Mesendoderm (in vitro differentiated cells): ENCODE measurements at regions not wholly inside any gene's neighbourhood (a gene's known extent, or its start where the extent isn't known, plus 50 kb on each side); places are given as distances from the start of the nearest gene placed in this dataset.

Experiments used
- DNase-seq: peaks from one replicate; pipeline ENCODE4 v3.0.0; 2013
- H2AK5ac ChIP-seq: 2 replicates; pipeline ENCODE4 v1.6.1; 2013; ENCODE audit warnings: low read length, inconsistent platforms
- H2BK120ac ChIP-seq: 2 replicates; pipeline ENCODE4 v1.6.1; 2013; ENCODE audit warnings: low read depth, mild to moderate bottlenecking, low read length, moderate library complexity, mixed read lengths
- H2BK15ac ChIP-seq: replicated peaks from 2 replicates; pipeline ENCODE4 v1.6.1; 2013; ENCODE audit warnings: low read depth, mild to moderate bottlenecking, moderate library complexity
- H2BK5ac ChIP-seq: 2 replicates; pipeline ENCODE4 v1.6.1; 2013; ENCODE audit warnings: low read length, inconsistent platforms
- H3K18ac ChIP-seq: 2 replicates; pipeline ENCODE4 v1.6.1; 2013; ENCODE audit warnings: mild to moderate bottlenecking, low read length, mixed read lengths
- H3K23ac ChIP-seq: one replicate; pipeline ENCODE4 v1.6.1; 2013; ENCODE audit warnings: low read length
- H3K27ac ChIP-seq: 2 replicates; pipeline ENCODE4 v1.5.1; 2013; ENCODE audit warnings: low read depth, mild to moderate bottlenecking, inconsistent platforms, low read length, moderate library complexity
- H3K27me3 ChIP-seq: 2 replicates; pipeline ENCODE4 v1.6.1; 2013; ENCODE audit warnings: low read length, control low read depth, mild to moderate bottlenecking, inconsistent platforms; ENCODE audit not compliant: insufficient read depth, poor library complexity
- H3K36me3 ChIP-seq: 2 replicates; pipeline ENCODE4 v1.6.1; 2013; ENCODE audit warnings: low read length, inconsistent platforms; ENCODE audit not compliant: control insufficient read depth, insufficient read depth
- H3K4ac ChIP-seq: one replicate; pipeline ENCODE4 v1.6.1; 2013; ENCODE audit warnings: low read depth, mild to moderate bottlenecking, low read length, moderate library complexity
- H3K4me1 ChIP-seq: 2 replicates; pipeline ENCODE4 v1.6.1; 2013; ENCODE audit warnings: low read depth, low read length, inconsistent platforms; ENCODE audit not compliant: control insufficient read depth
- H3K4me2 ChIP-seq: 2 replicates; pipeline ENCODE4 v1.6.1; 2013; ENCODE audit warnings: low read length
- H3K4me3 ChIP-seq: 2 replicates; pipeline ENCODE4 v1.5.1; 2013; ENCODE audit warnings: mild to moderate bottlenecking, low read length
- H3K56ac ChIP-seq: one replicate; pipeline ENCODE4 v1.6.1; 2013; ENCODE audit warnings: low read length
- H3K79me1 ChIP-seq: 2 replicates; pipeline ENCODE4 v1.6.1; 2013; ENCODE audit warnings: low read length, inconsistent platforms
- H3K79me2 ChIP-seq: 2 replicates; pipeline ENCODE4 v1.6.1; 2013; ENCODE audit warnings: mild to moderate bottlenecking, low read length; ENCODE audit not compliant: control insufficient read depth, insufficient read depth
- H3K9ac ChIP-seq: 2 replicates; pipeline ENCODE4 v1.6.1; 2013; ENCODE audit warnings: low read length, inconsistent platforms
- H4K5ac ChIP-seq: one replicate; pipeline ENCODE4 v1.6.1; 2013; ENCODE audit warnings: low read length
- H4K8ac ChIP-seq: one replicate; pipeline ENCODE4 v1.6.1; 2013; ENCODE audit warnings: low read depth, mild to moderate bottlenecking, control low read depth, low read length, moderate library complexity
- WGBS: extraction: QIAGEN DNeasy Blood & Tissue Kit; methylation state at CpG from one replicate; pipeline ENCODE4 v1.1.7; 2013; ENCODE audit warnings: low lambda C conversion rate, missing lambda C conversion rate; ENCODE audit not compliant: insufficient coverage; ENCODE audit errors: extremely low coverage; 5-methylcytosine and 5-hydroxymethylcytosine counted together

- Histone ChIP-seq H3K27me3 (no peaks in the 10 kb centered on the region), H2AK5ac (no peak overlapping the region), H3K4ac (no peak overlapping the region), H3K9ac (no peak overlapping the region), H3K79me2 (no peaks in the 10 kb centered on the region), H3K4me1 (no peaks in the 10 kb centered on the region), H2BK120ac (no peak overlapping the region), H3K23ac (no peak overlapping the region), H2BK5ac (no peak overlapping the region), H4K5ac (no peak overlapping the region), H3K4me2 (no peak overlapping the region), H3K27ac (no peak overlapping the region), H4K8ac (no peak overlapping the region), H3K56ac (no peak overlapping the region), H3K18ac (no peak overlapping the region), H3K4me3 (no peak overlapping the region), H3K36me3 (no peaks in the 10 kb centered on the region), H3K79me1 (no peaks in the 10 kb centered on the region), H2BK15ac (no peak overlapping the region)
- DNase-seq = peak; percentile 84
- WGBS = no CpG with 5 or more reads among the region's 4 CpGs
These were observed 104.1 kb downstream of the ASB9 start for GRCh38 chrX:15165832-15166231.

GRCh38 chrX:15163131-15163530, 106.8 kb downstream of the ASB9 start:
- H4K5ac ChIP-seq = no peak overlapping the region
- no peak overlapping the region for H3K4ac ChIP-seq
- H3K4me2 ChIP-seq = no peak overlapping the region
- no CpG with 5 or more reads among the region's 3 CpGs for whole genome bisulfite sequencing
- H3K4me1 ChIP-seq = no peaks in the 10 kb centered on the region
- no peaks in the 10 kb centered on the region for H3K27me3 ChIP-seq
- no peaks in the 10 kb centered on the region for H3K36me3 ChIP-seq
- no peaks in the 10 kb centered on the region for H3K79me2 ChIP-seq
- no peak overlapping the region for H3K4me3 ChIP-seq
- H2BK120ac ChIP-seq = no peak overlapping the region
- H3K18ac ChIP-seq = no peak overlapping the region
- no peak overlapping the region for H2AK5ac ChIP-seq
- no peak overlapping the region for H3K9ac ChIP-seq
- H2BK15ac ChIP-seq = no peak overlapping the region
- H3K79me1 ChIP-seq = no peaks in the 10 kb centered on the region
- no peak overlapping the region for H3K27ac ChIP-seq
- H3K56ac ChIP-seq = no peak overlapping the region
- no peak overlapping the region for H2BK5ac ChIP-seq
- no peak for DNase-seq
- H3K23ac ChIP-seq = no peak overlapping the region
- no peak overlapping the region for H4K8ac ChIP-seq

DNA sequence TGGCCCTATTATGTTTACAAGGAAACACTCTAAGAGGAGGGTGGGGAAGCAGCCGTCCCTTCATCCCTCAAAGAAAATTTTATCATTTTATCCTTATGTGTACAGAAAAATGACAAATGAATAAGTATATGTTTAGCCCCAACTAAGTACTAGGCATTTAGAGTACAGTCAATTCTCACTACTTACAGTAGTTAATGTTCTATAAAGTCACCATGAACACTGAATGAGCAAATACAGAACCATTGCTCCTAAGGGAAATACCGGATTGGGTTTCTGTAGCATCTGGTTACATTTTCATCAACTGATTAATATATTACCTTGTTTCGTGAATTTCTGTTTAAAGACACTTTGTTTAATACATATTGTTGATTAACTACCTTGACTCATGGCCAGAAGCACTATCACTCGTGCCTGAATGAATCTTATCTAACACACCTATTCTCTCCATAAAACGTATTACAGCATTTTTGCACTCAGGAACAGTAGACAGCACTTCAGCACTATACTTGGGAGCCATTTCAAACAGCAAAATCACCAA, 109.3 kb downstream of the ASB9 start:
- WGBS = no CpG with 5 or more reads among the region's 5 CpGs
- no peak overlapping the region for H3K9ac ChIP-seq
- H3K79me1 ChIP-seq = no peaks in the 10 kb centered on the region
- no peaks in the 10 kb centered on the region for H3K27me3 ChIP-seq
- no peak overlapping the region for H3K18ac ChIP-seq
- no peak overlapping the region for H3K4me3 ChIP-seq
- H3K79me2 ChIP-seq = no peaks in the 10 kb centered on the region
- no peak for DNase-seq
- no peak overlapping the region for H3K56ac ChIP-seq
- no peak overlapping the region for H3K23ac ChIP-seq
- no peak overlapping the region for H2BK5ac ChIP-seq
- H3K4me2 ChIP-seq = no peak overlapping the region
- H3K36me3 ChIP-seq = no peaks in the 10 kb centered on the region
- no peaks in the 10 kb centered on the region for H3K4me1 ChIP-seq
- no peak overlapping the region for H4K8ac ChIP-seq
- no peak overlapping the region for H4K5ac ChIP-seq
- H3K4ac ChIP-seq = no peak overlapping the region
- no peak overlapping the region for H3K27ac ChIP-seq
- H2BK15ac ChIP-seq = no peak overlapping the region
- H2BK120ac ChIP-seq = no peak overlapping the region
- H2AK5ac ChIP-seq = no peak overlapping the region

DNA sequence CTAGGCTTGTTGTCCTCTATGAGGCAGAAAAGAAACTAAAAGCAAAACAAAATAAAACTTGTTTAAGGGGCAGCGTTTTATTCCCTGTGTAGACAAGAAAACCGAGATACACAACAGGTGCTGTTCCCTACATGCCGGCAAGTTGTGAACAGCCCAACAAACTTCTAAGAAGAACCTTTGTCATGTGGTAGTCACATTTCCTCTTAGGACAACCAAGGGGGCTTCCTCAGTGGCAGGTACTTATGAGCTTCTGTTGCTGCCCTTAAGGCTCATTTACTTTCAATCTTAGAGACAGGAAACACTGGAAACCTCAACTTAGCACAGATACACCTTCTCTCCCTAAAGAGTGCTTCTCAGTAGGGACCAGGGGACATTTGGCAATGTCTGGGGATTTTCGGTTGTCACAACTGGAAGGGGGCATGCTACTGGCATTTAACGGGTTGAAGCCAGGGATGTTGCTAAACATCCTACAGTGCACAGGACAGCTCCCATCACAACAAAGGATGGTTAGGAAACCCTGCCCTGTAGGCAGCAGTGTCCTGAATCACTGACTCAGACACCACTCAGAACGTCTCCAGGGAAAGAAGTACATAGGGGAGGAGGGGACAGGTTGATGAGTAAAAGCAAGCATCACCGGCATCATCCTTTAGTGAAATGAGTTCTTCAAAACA, 111.0 kb downstream of the ASB9 start:
- no peak for DNase-seq
- WGBS = no CpG with 5 or more reads among the region's 7 CpGs
- Histone ChIP-seq H2BK5ac (no peak overlapping the region), H2AK5ac (no peak overlapping the region), H3K56ac (no peak overlapping the region), H3K23ac (no peak overlapping the region), H3K36me3 (no peaks in the 10 kb centered on the region), H3K4me3 (no peak overlapping the region), H3K79me1 (no peaks in the 10 kb centered on the region), H3K4ac (no peak overlapping the region), H4K8ac (no peak overlapping the region), H3K18ac (no peak overlapping the region), H3K27ac (no peak overlapping the region), H3K27me3 (no peaks in the 10 kb centered on the region), H3K4me2 (no peak overlapping the region), H3K79me2 (no peaks in the 10 kb centered on the region), H4K5ac (no peak overlapping the region), H2BK15ac (no peak overlapping the region), H2BK120ac (no peak overlapping the region), H3K9ac (no peak overlapping the region), H3K4me1 (no peaks in the 10 kb centered on the region)

DNA sequence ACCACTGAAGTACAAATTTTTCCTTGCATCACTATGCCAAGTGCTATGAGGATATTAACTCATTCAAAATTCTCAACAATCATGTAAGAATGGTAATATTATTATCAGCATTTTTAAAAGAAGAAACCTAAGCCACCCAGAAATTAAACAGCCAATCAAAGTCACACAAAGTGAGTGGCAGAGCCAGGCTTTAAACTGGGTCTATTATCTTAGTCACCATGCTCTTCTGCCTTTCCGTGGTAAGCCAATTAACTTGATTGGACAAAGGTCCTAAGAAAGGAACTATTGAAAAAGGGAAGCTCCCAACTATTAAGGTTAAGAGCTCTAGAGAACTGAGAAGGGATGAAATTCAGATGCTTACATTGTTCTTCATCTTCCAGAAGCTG, 111.5 kb downstream of the ASB9 start:
- Histone ChIP-seq H3K27ac (no peak overlapping the region), H3K9ac (no peak overlapping the region), H3K18ac (no peak overlapping the region), H2BK15ac (no peak overlapping the region), H3K23ac (no peak overlapping the region), H3K36me3 (no peaks in the 10 kb centered on the region), H3K79me1 (no peaks in the 10 kb centered on the region), H3K27me3 (no peaks in the 10 kb centered on the region), H2AK5ac (no peak overlapping the region), H4K8ac (no peak overlapping the region), H3K4ac (no peak overlapping the region), H4K5ac (no peak overlapping the region), H3K4me3 (no peak overlapping the region), H3K4me1 (no peaks in the 10 kb centered on the region), H3K4me2 (no peak overlapping the region), H3K79me2 (no peaks in the 10 kb centered on the region), H2BK120ac (no peak overlapping the region), H2BK5ac (no peak overlapping the region), H3K56ac (no peak overlapping the region)
- no CpG with 5 or more reads among the region's 1 CpG for WGBS
- DNase-seq = no peak

DNA sequence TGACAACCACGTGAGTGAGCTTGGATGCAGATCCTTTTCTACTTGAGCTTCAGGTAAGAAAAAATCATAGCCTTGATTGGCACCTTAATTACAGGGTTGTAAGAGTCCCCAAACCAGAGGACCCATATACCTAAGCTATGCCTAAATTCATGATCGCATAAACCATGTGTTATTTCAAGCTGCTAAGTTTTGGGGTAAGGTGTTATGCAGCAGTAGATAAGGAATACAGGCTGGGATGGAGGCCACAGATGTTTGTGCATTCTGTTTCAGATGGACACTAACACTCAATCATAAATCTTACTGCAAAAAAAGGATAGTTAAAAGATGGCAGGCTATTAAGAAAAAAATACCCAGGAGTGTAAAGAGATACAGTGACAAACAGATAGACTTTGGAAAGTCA, 112.3 kb downstream of the ASB9 start:
- no CpG with 5 or more reads among the region's 2 CpGs for WGBS
- no peaks in the 10 kb centered on the region for H3K79me1 ChIP-seq
- H3K27me3 ChIP-seq = no peaks in the 10 kb centered on the region
- no peak overlapping the region for H3K27ac ChIP-seq
- H4K8ac ChIP-seq = no peak overlapping the region
- H3K9ac ChIP-seq = no peak overlapping the region
- H3K4me1 ChIP-seq = no peaks in the 10 kb centered on the region
- no peak overlapping the region for H3K4ac ChIP-seq
- H2BK5ac ChIP-seq = no peak overlapping the region
- H2AK5ac ChIP-seq = no peak overlapping the region
- no peak overlapping the region for H3K23ac ChIP-seq
- DNase-seq = no peak
- no peak overlapping the region for H3K18ac ChIP-seq
- H3K36me3 ChIP-seq = no peaks in the 10 kb centered on the region
- H3K4me2 ChIP-seq = no peak overlapping the region
- H2BK120ac ChIP-seq = no peak overlapping the region
- H3K79me2 ChIP-seq = no peaks in the 10 kb centered on the region
- H3K56ac ChIP-seq = no peak overlapping the region
- H4K5ac ChIP-seq = no peak overlapping the region
- no peak overlapping the region for H2BK15ac ChIP-seq
- no peak overlapping the region for H3K4me3 ChIP-seq
